Ovary (tissue), 7 donors: ENCODE measurements at regions not wholly inside any gene's neighbourhood (a gene's known extent, or its start where the extent isn't known, plus 50 kb on each side); places are given as distances from the start of the nearest gene placed in this dataset.
A peak's percentile ranks its signal among the peaks of the same experiment; 100 is the strongest.

Experiments used
- DNase-seq, 5 donors: peaks; one replicate each; pipeline ENCODE4 v3.0.0-alpha.2; 2019 to 2020
- H3K27ac ChIP-seq, 2 donors: fragments of 200-600 bp; one replicate each; pipeline versions ENCODE4 v1.5.1 to v1.8.0; 2019 to 2022
- H3K27me3 ChIP-seq: fragments of 200-600 bp; one replicate; pipeline ENCODE4 v1.8.0; 2022
- H3K36me3 ChIP-seq: fragments of 200-600 bp; sonication (generic); one replicate; pipeline ENCODE4 v1.5.1; 2019
- H3K4me1 ChIP-seq: one replicate; pipeline ENCODE4 v1.8.1; 2013; ENCODE audit warnings: mild to moderate bottlenecking, moderate library complexity; ENCODE audit not compliant: insufficient read depth
- H3K4me3 ChIP-seq: fragments of 200-600 bp; sonication (generic); one replicate; pipeline ENCODE4 v1.5.1; 2017
- H3K9me3 ChIP-seq, 2 donors: fragments of 200-600 bp in 1 of 2; sonication (generic) in 1 of 2; one replicate each; pipeline versions ENCODE4 v1.5.1 to v1.8.1; 2013 to 2019; ENCODE audit warnings: mild to moderate bottlenecking in 1 of 2, moderate library complexity in 1 of 2
- EP300 ChIP-seq: sonication (generic); formaldehyde crosslinking; IDR thresholded peaks from one replicate; pipeline ENCODE4 v1.6.1; 2017; ENCODE audit warnings: antibody characterized with exemption
- POLR2A ChIP-seq: fragments of 450-650 bp; IDR thresholded peaks from one replicate; pipeline ENCODE4 v1.6.1; 2017; ENCODE audit warnings: antibody characterized with exemption, mild to moderate bottlenecking, moderate library complexity
- WGBS, 3 donors: extraction: QIAGEN DNeasy Blood & Tissue Kit in 1 of 3; methylation state at CpG; one replicate each; pipeline versions ENCODE4 v1.1.5 to v1.1.7; 2013 to 2017; 5-methylcytosine and 5-hydroxymethylcytosine counted together
- intact Hi-C, 4 donors: fragments of 100-400 bp; cut with DNase I; formaldehyde crosslinking; loops; one replicate each; pipeline versions ENCODE4 v1.11.0 to v1.15.1; 2022 to 2023
- TF ChIP-seq, protein P1 (sequence below), 3 donors: fragments of 450-650 bp in 2 of 3; fragments of 200-600 bp in 1 of 3; IDR thresholded peaks; one replicate each; pipeline versions ENCODE4 v1.5.1 to v1.8.0; 2016 to 2022; ENCODE audit warnings: antibody characterized with exemption in 3 of 3, mild to moderate bottlenecking in 1 of 3
- donor health status: DM: no; HTN: no; CAD: no; lungs with moderate emphysema.
- donor health status: DM: no; HTN: no; CAD: no.
- donor health status: Bipolar disorder and iron deficiency.
- donor health status: DM: no; HTN: no; CAD: no.
- donor health status: DM: yes; HTN: yes; CAD: no.

DNA sequence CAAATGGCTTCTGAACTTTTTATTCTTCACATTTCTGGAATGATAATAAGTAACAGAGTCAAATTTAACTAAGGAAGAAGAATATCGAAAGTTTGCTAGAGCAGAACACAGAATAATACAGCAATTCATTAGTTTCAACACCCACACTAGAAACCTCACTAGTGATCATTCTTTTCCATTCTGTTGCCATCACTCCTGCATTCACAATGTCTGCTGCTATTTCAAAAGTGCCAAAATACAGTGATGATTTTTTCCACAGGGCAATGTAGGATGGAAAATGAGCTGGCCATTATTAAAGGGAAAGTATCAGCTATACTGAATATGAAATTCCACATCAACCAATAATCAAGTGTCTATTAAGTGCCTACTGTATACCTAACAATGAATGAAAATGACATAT, 186.7 kb downstream of the USP46 start:
- H3K36me3 ChIP-seq, result no peaks in the 10 kb centered on the region
- 59 to 67% (median 60%) methylated on average over 1 of the region's 1 CpG for WGBS, 3 donors

DNA sequence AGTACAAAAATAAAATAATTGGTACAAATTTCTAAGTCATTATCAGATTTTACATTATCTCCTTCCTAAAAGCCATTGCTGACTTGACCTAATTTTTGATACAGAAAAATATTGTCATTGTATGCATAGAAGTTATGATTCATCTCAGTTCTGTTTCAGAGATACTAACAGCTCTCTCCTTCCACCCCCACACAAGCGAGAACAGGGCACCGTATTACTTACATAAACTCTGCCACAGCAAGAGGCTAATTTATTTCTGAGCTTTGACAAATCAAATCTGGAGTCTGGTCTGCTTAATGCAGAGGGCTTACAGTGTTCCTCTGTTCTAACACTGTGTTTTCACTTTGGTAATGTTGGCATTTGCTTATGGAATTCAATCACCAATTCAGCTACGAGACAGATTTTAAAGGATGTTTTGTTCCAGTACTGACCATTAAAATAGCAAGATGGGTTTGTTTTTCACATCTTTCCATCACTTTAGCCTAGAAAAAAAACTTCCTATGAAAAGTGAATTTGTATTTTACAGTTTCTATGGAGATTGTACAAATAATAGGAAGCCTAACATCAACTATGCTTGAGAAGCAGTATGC, 181.8 kb downstream of the USP46 start:
- Histone ChIP-seq H3K4me3 (no peak overlapping the region), H3K4me1 (no peaks in the 10 kb centered on the region), H3K9me3 (no peaks in the 10 kb centered on the region), H3K36me3 (no peaks in the 10 kb centered on the region), H3K27me3 (no peaks in the 10 kb centered on the region), H3K27ac (no peak overlapping the region)
- 45 to 48% (median 46%) methylated on average over 3 of the region's 3 CpGs for WGBS, 3 donors
- intact Hi-C loops, result no loop called here
- TF ChIP-seq POLR2A, result no peak
- TF ChIP-seq EP300, result no peak
- TF ChIP-seq, protein P1, sequence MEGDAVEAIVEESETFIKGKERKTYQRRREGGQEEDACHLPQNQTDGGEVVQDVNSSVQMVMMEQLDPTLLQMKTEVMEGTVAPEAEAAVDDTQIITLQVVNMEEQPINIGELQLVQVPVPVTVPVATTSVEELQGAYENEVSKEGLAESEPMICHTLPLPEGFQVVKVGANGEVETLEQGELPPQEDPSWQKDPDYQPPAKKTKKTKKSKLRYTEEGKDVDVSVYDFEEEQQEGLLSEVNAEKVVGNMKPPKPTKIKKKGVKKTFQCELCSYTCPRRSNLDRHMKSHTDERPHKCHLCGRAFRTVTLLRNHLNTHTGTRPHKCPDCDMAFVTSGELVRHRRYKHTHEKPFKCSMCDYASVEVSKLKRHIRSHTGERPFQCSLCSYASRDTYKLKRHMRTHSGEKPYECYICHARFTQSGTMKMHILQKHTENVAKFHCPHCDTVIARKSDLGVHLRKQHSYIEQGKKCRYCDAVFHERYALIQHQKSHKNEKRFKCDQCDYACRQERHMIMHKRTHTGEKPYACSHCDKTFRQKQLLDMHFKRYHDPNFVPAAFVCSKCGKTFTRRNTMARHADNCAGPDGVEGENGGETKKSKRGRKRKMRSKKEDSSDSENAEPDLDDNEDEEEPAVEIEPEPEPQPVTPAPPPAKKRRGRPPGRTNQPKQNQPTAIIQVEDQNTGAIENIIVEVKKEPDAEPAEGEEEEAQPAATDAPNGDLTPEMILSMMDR (IDR thresholded peaks at IDR 0.05), result no peak
- DNase-seq, result no peak

More for the DNA sequence above, 186.7 kb downstream of the USP46 start:
- no peaks in the 10 kb centered on the region for H3K9me3 ChIP-seq
- H3K27me3 ChIP-seq, result no peaks in the 10 kb centered on the region
- no peak for DNase-seq
- H3K4me1 ChIP-seq, result no peaks in the 10 kb centered on the region
- TF ChIP-seq EP300 (no peak), POLR2A (no peak)
- TF ChIP-seq, protein P1 (IDR thresholded peaks at IDR 0.05), result no peak
- no peak overlapping the region for H3K4me3 ChIP-seq
- no peak overlapping the region for H3K27ac ChIP-seq
- intact Hi-C loops, result no loop called here

DNA sequence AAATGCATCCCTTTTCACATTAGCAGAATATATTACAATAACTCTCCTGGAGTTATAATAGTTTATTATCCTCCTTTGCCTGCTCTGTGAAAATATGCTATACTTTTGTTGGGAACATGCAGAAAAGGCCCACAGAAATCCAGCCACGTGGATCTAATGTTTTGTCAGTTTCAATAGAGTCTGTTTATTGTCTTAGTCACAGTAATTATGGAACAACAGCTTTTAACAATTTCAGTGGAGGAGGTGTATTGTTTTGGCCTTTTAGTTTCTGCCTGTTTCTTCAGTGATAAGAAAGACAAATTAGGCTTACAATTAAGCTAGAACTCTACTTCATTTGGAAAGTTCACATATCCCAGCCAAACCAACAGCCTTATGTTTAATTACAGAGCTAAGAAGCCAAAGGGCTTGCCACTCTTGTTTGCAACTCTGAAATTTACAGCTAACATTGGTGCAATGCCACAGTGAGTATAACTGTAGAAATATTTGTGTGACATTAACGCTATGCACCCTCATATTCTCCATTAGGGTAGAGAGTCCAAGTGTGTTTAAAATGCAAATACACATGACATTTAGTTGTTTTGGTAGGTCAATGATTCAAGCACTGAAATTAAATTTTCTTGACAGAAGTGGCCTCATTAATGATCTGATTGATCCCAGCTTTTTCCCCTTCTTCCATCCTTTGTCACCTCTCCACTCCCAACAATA, 175.8 kb downstream of the USP46 start:
- Histone ChIP-seq H3K36me3 (no peaks in the 10 kb centered on the region), H3K27me3 (no peaks in the 10 kb centered on the region), H3K9me3 (no peaks in the 10 kb centered on the region), H3K27ac (no peak overlapping the region), H3K4me3 (no peak overlapping the region), H3K4me1 (peaks cover 3% of the 10 kb centered on the region)
- intact Hi-C loops, result no loop called here
- no peak for DNase-seq
- WGBS, 3 donors, result 29 to 36% (median 29%) methylated on average over 2 of the region's 2 CpGs
- TF ChIP-seq POLR2A (no peak), EP300 (no peak)
- TF ChIP-seq, protein P1 (IDR thresholded peaks at IDR 0.05), result no peak

DNA sequence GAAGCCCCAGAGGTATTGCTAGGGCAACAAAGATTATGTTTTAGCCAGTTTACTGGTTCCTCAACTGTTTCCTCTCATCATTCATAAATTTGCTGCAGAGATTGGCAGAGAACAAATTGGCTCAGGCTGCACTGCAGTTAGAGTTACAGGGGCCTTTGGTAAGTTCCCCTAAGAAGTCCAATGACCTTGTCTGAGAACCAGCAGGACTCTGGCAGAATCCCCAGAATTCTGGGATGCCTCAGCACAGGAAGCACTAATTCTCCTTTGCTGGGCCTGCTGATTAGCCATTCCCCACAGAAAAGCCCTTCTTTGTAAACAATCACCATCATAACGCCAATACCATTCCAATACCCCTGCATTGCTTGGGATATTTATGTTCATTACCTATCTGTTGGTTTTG, 151.3 kb downstream of the USP46 start:
- Histone ChIP-seq H3K9me3 (no peaks in the 10 kb centered on the region), H3K4me1 (peaks cover 4% of the 10 kb centered on the region), H3K4me3 (no peak overlapping the region), H3K27me3 (no peaks in the 10 kb centered on the region), H3K36me3 (no peaks in the 10 kb centered on the region), H3K27ac (no peak overlapping the region)
- intact Hi-C loops, result no loop called here
- TF ChIP-seq POLR2A (no peak), EP300 (no peak)
- TF ChIP-seq, protein P1 (IDR thresholded peaks at IDR 0.05), result no peak
- DNase-seq, result peak; percentile 34 to 59 (median 44)
- WGBS, 3 donors, result 3 to 15% (median 10%) methylated on average over 1 of the region's 1 CpG
